HG03064 (cell line): ENCODE measurements at regions not wholly inside any gene's neighbourhood (a gene's known extent, or its start where the extent isn't known, plus 50 kb on each side); places are given as distances from the start of the nearest gene placed in this dataset.

Experiments used
- ATAC-seq: cut with Tn5 transposase; IDR thresholded peaks from one replicate; pipeline ENCODE4 v1.9.1; 2021; ENCODE audit warnings: low read depth; ENCODE audit not compliant: unreplicated experiment

GRCh38 chr6:154561750-154562149 lies 51.3 kb upstream of the CNKSR3 start:
- no peak for ATAC-seq

DNA sequence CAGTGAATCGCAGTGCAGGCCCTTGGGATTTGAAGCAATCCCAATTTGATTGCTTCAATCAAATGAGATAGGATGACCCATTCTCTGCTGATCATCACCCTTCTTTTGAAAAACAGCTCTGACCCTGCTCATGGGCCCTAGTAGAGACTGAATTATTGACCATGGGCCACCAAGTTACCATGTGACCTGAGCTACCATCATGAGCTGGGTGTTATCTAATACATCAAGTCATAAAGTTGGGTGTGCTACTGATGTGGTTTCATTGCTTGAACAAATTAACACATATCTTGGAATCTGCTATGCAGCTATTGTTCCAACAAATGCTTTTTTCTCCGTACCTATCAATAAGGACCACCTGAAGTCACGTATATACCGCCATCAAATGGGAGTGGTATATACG lies 54.8 kb upstream of the CNKSR3 start:
- no peak for ATAC-seq

- no peak for ATAC-seq
Measured at GRCh38 chr6:154566866-154567265, 56.4 kb upstream of the CNKSR3 start.

DNA sequence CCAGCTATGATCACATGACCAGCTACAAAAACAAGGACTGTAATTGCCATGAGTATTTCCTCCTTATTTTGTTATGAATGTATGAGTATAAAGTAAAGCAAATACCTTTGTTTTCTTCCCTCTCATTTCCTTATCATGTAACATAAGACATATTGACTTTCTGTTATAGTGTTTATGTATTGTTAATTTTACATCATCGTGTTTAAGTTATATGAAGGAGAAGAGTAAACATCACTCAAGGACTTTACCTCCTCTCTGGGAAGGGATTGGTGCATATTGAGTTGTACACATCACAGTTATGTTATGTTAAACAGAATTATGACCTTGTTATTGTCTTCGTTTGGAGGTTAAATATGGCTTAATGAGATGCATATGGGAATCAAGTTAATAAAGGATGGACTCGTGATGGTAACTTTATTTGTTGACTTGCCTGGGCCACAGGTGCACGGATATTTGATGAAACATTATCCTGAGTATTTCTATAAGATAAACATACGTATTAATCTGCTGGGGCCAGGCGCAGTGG lies 57.3 kb upstream of the CNKSR3 start:
- ATAC-seq: no peak

GRCh38 chr6:154569156-154569862 lies 58.8 kb upstream of the CNKSR3 start:
- no peak for ATAC-seq

- no peak for ATAC-seq
Measured at GRCh38 chr6:154570505-154570904, 60.0 kb upstream of the CNKSR3 start.

GRCh38 chr6:154572556-154572955 lies 62.1 kb upstream of the CNKSR3 start:
- no peak for ATAC-seq

DNA sequence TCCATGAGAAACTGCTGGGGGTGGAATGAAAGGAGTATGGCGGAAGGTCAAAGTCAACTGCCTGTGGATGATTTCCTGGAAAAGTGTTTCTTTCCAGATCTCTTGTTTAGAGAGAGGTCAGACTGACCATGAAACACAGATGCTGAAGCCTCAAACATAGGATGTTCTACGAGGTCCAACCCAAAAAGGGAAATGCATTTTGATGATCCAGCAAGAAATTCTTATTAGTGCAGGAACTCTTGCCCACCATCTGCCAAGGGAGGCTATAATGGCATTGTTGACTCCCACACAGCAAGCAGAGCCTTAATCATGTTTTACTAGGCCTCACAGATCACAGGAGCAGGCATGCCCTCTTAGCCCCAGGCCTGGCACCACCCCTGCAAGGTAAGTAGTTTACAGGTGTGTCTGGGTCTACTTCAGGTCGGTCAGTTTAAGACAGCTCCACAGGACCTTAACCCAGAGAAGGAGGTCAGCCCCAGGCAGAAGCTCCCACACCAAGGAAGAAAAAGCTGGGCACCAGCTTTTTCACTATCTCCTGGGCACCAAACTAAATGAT lies 67.6 kb upstream of the CNKSR3 start:
- no peak for ATAC-seq

DNA sequence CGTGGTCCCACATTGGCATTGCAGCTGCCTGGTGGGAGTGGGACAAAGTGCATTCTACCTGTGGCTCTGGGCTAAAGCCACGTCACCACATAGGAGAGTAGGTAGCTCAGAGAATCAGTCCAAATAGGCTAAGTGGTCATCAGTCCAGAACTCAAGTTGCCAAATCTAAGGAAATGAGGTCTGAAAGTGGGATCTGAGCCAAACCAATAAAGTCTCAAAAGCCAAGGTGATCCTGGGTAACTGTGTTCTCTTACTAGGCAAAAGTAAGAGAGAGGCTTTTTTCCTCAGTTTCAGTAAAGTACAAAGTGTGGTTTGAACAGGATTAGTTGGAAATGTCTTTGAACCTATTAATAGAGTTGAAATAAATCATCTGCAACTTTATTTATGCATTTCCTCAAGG lies 68.6 kb upstream of the CNKSR3 start:
- no peak for ATAC-seq

DNA sequence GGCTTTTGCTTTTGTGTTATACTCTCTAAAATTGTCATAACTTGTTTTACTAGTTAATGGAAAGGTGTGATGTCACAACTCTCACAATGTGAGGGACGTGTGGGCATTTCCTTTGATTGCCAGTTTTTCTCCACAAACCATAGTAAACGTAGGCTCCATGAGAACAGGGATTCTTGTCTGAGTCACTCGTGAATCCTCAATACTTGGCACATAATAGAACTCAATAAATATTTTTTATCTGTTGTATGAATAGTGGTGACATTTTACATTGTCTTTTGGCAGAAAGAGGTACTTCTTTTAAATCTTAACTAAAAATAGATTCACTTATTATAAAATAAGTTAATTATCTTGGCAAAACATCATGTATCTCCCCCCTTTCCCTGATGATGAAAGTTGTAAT lies 69.0 kb upstream of the CNKSR3 start:
- ATAC-seq: no peak

GRCh38 chr6:154580397-154581135 lies 70.1 kb upstream of the CNKSR3 start:
- ATAC-seq: no peak

DNA sequence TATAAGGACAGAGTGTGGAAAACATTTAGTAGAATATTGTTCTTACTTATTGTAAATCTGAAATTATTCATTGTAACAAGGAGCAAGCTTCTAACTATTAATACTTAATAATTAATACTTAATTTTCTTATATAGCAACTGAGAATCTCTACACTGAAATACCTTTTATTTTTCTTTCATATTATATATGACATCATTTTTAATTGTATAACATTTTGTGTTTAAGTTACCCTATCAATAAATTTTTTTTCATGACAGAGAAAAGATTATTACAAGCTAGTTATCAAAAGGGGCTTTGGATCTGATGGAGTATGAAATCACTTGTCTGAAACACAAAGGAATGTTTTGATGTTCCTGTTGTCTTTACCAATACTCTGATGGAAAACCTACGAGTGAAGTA lies 72.2 kb upstream of the CNKSR3 start:
- ATAC-seq: no peak

GRCh38 chr6:154583546-154584188 lies 73.2 kb upstream of the CNKSR3 start:
- ATAC-seq: no peak

DNA sequence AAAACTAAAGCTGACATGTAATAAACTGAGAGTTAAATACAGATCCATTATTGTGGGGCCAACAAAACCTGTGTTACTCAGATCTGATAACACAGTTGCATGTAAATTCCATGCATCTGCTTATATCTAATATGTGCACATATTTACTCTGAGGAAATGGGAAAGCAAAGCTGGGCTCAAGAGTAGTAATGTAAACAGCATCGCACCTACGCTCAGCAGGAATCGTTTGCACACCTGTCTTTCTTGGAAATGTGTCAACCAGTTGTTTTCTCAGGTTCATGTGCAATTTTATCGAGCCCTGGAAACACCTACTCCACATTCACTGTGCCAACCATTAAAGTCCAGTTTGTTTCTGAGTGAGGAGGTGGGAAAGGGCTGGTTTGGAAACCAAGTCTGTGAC lies 80.3 kb upstream of the CNKSR3 start:
- no peak for ATAC-seq

GRCh38 chr6:154591234-154591633 lies 80.7 kb upstream of the CNKSR3 start:
- no peak for ATAC-seq

DNA sequence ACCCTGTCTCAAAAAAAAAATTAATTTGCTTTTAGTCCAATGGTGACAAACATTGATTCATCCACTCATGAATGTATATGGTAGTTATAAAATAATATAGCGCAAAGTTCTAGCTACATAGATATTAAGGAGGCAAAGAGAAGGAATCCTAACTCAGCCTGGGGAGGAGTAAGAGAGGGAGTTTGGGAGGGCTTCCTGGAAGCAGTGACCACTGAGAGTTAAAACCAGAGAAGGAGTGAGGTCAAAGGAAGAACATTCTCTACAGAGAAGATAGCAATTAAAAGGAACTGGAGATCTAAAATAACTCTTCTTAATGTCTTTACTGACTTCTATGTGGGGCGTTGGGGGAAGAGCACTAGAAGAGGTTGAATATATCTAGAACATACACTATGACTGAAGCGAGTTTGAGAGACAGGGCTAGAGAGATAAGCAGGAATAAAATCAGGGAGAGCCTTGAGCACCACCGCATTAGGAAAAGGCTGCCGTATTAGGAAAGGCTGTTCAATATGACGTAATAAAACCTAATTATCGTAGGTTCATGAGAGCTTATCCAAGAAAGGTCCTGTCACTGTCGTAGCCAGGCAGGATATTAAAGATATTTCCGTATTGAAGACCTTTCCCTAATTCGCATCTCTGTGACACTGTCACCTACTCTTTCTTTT lies 81.8 kb upstream of the CNKSR3 start:
- no peak for ATAC-seq

GRCh38 chr6:154593122-154593521 lies 82.6 kb upstream of the CNKSR3 start:
- no peak for ATAC-seq

DNA sequence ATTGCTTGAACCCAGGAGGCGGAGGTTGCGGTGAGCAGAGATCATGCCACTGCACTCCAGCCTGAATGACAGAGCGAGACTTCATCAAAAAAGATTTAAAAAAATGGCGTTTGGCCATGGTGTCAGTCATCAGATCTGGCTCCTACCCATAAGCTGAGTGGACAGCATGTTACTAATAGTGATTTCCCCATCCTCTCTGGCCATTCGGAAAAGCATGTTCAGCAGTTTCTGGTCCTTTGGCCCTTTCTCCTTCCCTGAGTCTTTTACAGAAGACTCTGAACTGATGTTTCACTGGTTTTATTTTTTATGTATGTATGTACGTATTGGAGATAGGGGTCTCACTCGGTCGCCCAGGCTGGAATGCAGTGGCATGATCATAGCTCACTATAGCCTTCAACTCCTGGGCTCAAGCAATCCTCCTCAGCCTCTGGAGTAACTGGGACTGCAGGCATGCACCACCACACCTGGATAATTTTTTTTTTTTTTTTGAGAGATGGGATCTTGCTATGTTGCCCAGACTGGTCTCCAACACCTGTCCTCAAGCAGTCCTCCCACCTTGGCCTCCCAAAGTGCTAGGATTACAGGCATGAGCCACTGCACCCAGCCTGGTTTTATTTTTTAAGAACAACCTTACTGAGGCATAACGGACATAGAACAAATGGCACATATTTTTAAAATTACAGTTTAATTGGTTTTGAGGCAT lies 84.2 kb upstream of the CNKSR3 start:
- ATAC-seq: no peak

DNA sequence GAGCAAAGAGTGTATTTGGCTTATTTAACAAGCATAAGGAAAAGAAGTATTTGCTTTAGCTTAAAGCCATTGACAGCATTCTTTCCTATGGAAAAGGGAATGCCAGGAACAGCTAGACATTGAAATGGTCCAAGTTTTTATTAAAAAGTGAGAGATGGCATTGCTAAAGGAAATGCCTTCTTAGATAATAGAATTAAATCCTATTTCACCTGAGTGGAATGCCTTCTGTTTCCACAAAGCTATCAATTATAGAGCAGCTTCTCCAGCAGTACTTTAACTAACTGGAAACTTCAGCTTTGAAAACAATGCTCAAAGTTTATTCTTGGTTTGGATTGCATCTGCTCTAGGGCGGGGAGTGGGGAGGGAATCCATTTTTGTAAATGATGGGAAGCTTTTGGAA lies 85.1 kb upstream of the CNKSR3 start:
- ATAC-seq: no peak

DNA sequence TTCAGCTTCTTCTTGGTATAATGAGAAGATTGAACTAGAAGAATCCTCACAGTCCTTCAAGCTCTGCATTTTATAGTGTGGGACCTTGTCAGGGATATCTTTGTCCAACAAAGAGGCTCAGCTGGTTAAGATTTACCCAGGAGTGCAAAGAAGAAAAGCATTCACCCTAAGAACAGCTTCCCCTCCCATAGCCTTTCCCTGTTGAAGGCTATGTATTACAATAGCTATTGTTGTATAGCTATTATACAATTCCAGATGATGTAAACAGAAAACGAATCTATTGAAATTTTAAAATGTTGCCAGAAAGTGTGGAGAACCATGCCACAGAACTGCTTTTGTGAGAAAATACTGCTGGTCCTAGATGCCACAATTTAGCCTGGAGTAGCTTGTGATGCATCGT lies 85.5 kb upstream of the CNKSR3 start:
- no peak for ATAC-seq
